GM12878 (cell line): ENCODE measurements at regions not wholly inside any gene's neighbourhood (a gene's known extent, or its start where the extent isn't known, plus 50 kb on each side); places are given as distances from the start of the nearest gene placed in this dataset.

ENCODE experiments used
- ATAC-seq: fragments of 200-7000 bp; cut with Tn5 transposase; 3 replicates; pipeline ENCODE4 v1.9.1; 2020; ENCODE audit warnings: mild to moderate bottlenecking, moderate library complexity
- BruUV-seq: library from RNA; stranded (reverse); fragments of 400-500 nt; replicated peaks from 2 replicates; lab custom pipeline; 2021; lab: Mats Ljungman, UMichigan
- CTCF ChIA-PET: fragments of 300-600 bp; sonication (Branson Sonifier 250); formaldehyde crosslinking; extraction: SDS; loops from one replicate; lab custom pipeline; 2021; ENCODE audit warnings: inconsistent platforms; lab: Yijun Ruan, JAX
- POLR2A ChIA-PET: fragments of 350-600 bp; formaldehyde crosslinking; extraction: SDS; loops from one replicate; lab custom pipeline; 2021; ENCODE audit warnings: inconsistent platforms; lab: Charles Lee
- RAD21 ChIA-PET: fragments of 300-600 bp; sonication (Branson Sonifier 250); formaldehyde crosslinking; loops from one replicate; lab custom pipeline; 2023; ENCODE audit warnings: antibody characterized with exemption; ENCODE audit not compliant: unreplicated experiment; lab: Charles Lee
- SMC1A ChIA-PET: fragments of 300-600 bp; sonication (Branson Sonifier 250); formaldehyde crosslinking; loops from one replicate; lab custom pipeline; 2023; ENCODE audit not compliant: unreplicated experiment, uncharacterized antibody; lab: Charles Lee
- DNase-seq: peaks from one replicate; pipeline ENCODE4 v3.0.0-alpha.2; 2011; ENCODE audit warnings: low read depth, low spot score
- FAIRE-seq: peaks from 3 replicates; lab custom pipeline; 2011; peaks lifted over from hg19 to GRCh38; lab: Jason Lieb, UNC
- H2AFZ ChIP-seq: 2 replicates; pipeline ENCODE4 v1.6.0; 2011; ENCODE audit warnings: low read depth, low read length, control low read depth; ENCODE audit not compliant: control insufficient read depth
- H3K27ac ChIP-seq: 2 replicates; pipeline ENCODE4 v1.5.1; 2011; ENCODE audit warnings: control low read depth; ENCODE audit not compliant: control insufficient read depth, insufficient read depth
- H3K27me3 ChIP-seq, 2 experiments: replicated peaks in 1 of 2; 2 replicates each; pipeline versions ENCODE4 v1.6.0 to v1.6.1; 2011; ENCODE audit warnings: low read length in 1 of 2; ENCODE audit not compliant: control insufficient read depth in 2 of 2, insufficient read depth in 2 of 2
- H3K36me3 ChIP-seq, 2 experiments: 2 replicates each; pipeline ENCODE4 v1.5.1; 2011; ENCODE audit warnings: low read length in 1 of 2; ENCODE audit not compliant: control insufficient read depth in 2 of 2, insufficient read depth in 2 of 2
- H3K4me1 ChIP-seq: 2 replicates; pipeline ENCODE4 v1.6.1; 2011; ENCODE audit warnings: mild to moderate bottlenecking, low read length, moderate library complexity, mixed read lengths; ENCODE audit not compliant: control insufficient read depth, insufficient read depth
- H3K4me2 ChIP-seq: 2 replicates; pipeline ENCODE4 v1.6.0; 2011; ENCODE audit warnings: control low read depth; ENCODE audit not compliant: control insufficient read depth, insufficient read depth
- H3K4me3 ChIP-seq: fragments of 200-600 bp; sonication (generic); 2 replicates; pipeline ENCODE4 v1.5.1; 2016
- H3K79me2 ChIP-seq: 2 replicates; pipeline ENCODE4 v1.6.0; 2011; ENCODE audit warnings: low read length; ENCODE audit not compliant: control insufficient read depth, insufficient read depth
- H3K9ac ChIP-seq: 2 replicates; pipeline ENCODE4 v1.8.0; 2011; ENCODE audit warnings: low read length, control low read depth, mixed read lengths; ENCODE audit not compliant: control insufficient read depth, insufficient read depth
- H3K9me3 ChIP-seq: replicated peaks from 3 replicates; pipeline ENCODE4 v1.5.1; 2011; ENCODE audit warnings: mild to moderate bottlenecking, low read length; ENCODE audit not compliant: control insufficient read depth, insufficient read depth
- H4K20me1 ChIP-seq: 2 replicates; pipeline ENCODE4 v1.6.0; 2011; ENCODE audit not compliant: control insufficient read depth, insufficient read depth
- HCFC1 ChIP-seq: fragments of 150-350 bp; IDR thresholded peaks from 2 replicates; pipeline ENCODE4 v1.6.1; 2014; ENCODE audit warnings: low read length
- KDM1A ChIP-seq: fragments of 200-600 bp; sonication (generic); IDR thresholded peaks from 2 replicates; pipeline ENCODE4 v1.6.1; 2016; ENCODE audit warnings: borderline replicate concordance
- NR2C1 ChIP-seq: fragments of 450-650 bp; IDR thresholded peaks from 2 replicates; pipeline ENCODE4 v1.6.1; 2017; ENCODE audit warnings: antibody characterized with exemption, mild to moderate bottlenecking, moderate library complexity
- SMARCA5 ChIP-seq: fragments of 450-650 bp; IDR thresholded peaks from 2 replicates; pipeline ENCODE4 v1.6.1; 2017; ENCODE audit warnings: mild to moderate bottlenecking
- in situ Hi-C: fragments of 300-500 bp; cut with MboI; formaldehyde crosslinking; loops from 9 replicates; pipeline ENCODE4 v1.14.3; 2018; ENCODE audit warnings: mixed read lengths
- intact Hi-C: fragments of 100-400 bp; cut with micrococcal nuclease; formaldehyde crosslinking; loops from one replicate; pipeline ENCODE4 v1.14.2; 2022; ENCODE audit not compliant: unreplicated experiment
- TF ChIP-seq, protein P1 (sequence below): fragments of 150-350 bp; IDR thresholded peaks from 2 replicates; pipeline ENCODE4 v1.6.1; 2016; ENCODE audit warnings: low read depth, low read length
- TF ChIP-seq, protein P2 (sequence below): IDR thresholded peaks from 2 replicates; pipeline ENCODE4 v1.6.1; 2012; ENCODE audit warnings: low read depth, low read length, improper control_type of control experiment
- TF ChIP-seq, protein P3 (sequence below): fragments of 450-650 bp; IDR thresholded peaks from 2 replicates; pipeline ENCODE4 v1.6.1; 2017; ENCODE audit warnings: low read depth, mild to moderate bottlenecking, moderate library complexity

DNA sequence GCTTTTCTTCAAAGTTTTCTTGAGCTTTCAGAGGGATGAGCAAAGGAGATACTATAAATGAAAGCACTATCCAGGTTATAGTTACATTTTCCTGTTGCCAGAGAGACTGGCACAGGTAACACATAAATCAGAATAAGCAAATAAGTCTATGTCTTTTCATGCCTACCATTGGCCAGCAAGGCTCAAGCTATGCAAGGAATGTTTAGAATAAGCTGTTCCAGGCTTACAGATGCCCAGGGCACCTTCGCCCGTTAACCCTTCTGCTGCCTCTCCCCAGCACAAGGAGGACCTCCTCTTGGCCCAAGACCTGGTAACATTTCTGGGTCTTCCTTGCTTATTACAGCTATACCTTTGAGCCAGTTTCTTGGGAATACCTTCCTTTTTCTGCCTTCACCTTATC lies 233.7 kb upstream of the MEIS1 start (continued):
- TF ChIP-seq, protein P1, sequence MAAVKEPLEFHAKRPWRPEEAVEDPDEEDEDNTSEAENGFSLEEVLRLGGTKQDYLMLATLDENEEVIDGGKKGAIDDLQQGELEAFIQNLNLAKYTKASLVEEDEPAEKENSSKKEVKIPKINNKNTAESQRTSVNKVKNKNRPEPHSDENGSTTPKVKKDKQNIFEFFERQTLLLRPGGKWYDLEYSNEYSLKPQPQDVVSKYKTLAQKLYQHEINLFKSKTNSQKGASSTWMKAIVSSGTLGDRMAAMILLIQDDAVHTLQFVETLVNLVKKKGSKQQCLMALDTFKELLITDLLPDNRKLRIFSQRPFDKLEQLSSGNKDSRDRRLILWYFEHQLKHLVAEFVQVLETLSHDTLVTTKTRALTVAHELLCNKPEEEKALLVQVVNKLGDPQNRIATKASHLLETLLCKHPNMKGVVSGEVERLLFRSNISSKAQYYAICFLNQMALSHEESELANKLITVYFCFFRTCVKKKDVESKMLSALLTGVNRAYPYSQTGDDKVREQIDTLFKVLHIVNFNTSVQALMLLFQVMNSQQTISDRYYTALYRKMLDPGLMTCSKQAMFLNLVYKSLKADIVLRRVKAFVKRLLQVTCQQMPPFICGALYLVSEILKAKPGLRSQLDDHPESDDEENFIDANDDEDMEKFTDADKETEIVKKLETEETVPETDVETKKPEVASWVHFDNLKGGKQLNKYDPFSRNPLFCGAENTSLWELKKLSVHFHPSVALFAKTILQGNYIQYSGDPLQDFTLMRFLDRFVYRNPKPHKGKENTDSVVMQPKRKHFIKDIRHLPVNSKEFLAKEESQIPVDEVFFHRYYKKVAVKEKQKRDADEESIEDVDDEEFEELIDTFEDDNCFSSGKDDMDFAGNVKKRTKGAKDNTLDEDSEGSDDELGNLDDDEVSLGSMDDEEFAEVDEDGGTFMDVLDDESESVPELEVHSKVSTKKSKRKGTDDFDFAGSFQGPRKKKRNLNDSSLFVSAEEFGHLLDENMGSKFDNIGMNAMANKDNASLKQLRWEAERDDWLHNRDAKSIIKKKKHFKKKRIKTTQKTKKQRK: no peak
- TF ChIP-seq, protein P2, sequence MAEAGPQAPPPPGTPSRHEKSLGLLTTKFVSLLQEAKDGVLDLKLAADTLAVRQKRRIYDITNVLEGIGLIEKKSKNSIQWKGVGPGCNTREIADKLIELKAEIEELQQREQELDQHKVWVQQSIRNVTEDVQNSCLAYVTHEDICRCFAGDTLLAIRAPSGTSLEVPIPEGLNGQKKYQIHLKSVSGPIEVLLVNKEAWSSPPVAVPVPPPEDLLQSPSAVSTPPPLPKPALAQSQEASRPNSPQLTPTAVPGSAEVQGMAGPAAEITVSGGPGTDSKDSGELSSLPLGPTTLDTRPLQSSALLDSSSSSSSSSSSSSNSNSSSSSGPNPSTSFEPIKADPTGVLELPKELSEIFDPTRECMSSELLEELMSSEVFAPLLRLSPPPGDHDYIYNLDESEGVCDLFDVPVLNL: no peak
- no peak for TF ChIP-seq SMARCA5

DNA sequence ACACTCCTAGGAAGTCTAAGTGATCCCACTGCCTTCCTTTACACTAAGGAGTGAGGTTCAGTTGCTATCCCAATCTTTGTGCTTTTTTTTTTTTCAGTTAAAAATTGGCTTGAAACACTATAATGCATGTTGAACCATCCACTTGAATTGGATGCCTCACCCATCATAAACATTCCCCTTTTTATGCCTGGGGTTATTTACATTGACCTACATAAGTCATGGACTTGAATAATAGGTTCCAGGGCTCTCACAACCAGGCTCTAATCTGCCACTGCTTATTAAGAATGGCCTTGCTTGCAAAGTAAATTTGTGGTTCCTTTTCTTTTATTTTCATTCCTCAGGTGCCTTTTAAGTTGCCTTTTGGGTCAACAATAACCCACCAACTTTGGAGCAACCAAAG lies 236.1 kb upstream of the MEIS1 start:
- intact Hi-C loops (no loop called here), in situ Hi-C loops (no loop called here)
- RAD21 ChIA-PET: no interaction called here
- H3K4me2 ChIP-seq: no peak overlapping the region
- no peak for TF ChIP-seq KDM1A
- TF ChIP-seq, protein P3, sequence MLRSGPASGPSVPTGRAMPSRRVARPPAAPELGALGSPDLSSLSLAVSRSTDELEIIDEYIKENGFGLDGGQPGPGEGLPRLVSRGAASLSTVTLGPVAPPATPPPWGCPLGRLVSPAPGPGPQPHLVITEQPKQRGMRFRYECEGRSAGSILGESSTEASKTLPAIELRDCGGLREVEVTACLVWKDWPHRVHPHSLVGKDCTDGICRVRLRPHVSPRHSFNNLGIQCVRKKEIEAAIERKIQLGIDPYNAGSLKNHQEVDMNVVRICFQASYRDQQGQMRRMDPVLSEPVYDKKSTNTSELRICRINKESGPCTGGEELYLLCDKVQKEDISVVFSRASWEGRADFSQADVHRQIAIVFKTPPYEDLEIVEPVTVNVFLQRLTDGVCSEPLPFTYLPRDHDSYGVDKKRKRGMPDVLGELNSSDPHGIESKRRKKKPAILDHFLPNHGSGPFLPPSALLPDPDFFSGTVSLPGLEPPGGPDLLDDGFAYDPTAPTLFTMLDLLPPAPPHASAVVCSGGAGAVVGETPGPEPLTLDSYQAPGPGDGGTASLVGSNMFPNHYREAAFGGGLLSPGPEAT: no peak
- no peak for TF ChIP-seq NR2C1
- no peak for TF ChIP-seq HCFC1
- no peak overlapping the region for H3K27ac ChIP-seq
- ATAC-seq (no peak), DNase-seq (no peak), FAIRE-seq (no peak)
- H4K20me1 ChIP-seq: no peaks in the 10 kb centered on the region
- H3K4me3 ChIP-seq: no peak overlapping the region
- H3K9me3 ChIP-seq: no peaks in the 10 kb centered on the region
- POLR2A ChIA-PET: no interaction called here
- no peaks in the 10 kb centered on the region for H3K4me1 ChIP-seq
- CTCF ChIA-PET: no interaction called here
- H3K36me3 ChIP-seq: no peaks in the 10 kb centered on the region
- no TSS peak for BruUV-seq
- no peaks in the 10 kb centered on the region for H3K27me3 ChIP-seq
- H3K9ac ChIP-seq: no peak overlapping the region
- H2AFZ ChIP-seq: no peak overlapping the region
- SMC1A ChIA-PET: no interaction called here
- H3K79me2 ChIP-seq: no peaks in the 10 kb centered on the region
